HAP-1 (cell line): ENCODE measurements at regions not wholly inside any gene's neighbourhood (a gene's known extent, or its start where the extent isn't known, plus 50 kb on each side); places are given as distances from the start of the nearest gene placed in this dataset.
A peak's percentile ranks its signal among the peaks of the same experiment; 100 is the strongest.

Experiments
- DNase-seq, 2 experiments: peaks; one replicate each; pipeline ENCODE4 v3.0.0-alpha.2; 2016 to 2020; ENCODE audit warnings: low spot score in 2 of 2
- H3K27me3 ChIP-seq: fragments of 250-450 bp; sonication (Bioruptor Pico); 2 replicates; pipeline ENCODE4 v1.5.1; 2020; ENCODE audit warnings: low read depth, mild to moderate bottlenecking, moderate library complexity
- H3K36me3 ChIP-seq: fragments of 250-450 bp; sonication (Bioruptor Pico); replicated peaks from 2 replicates; pipeline ENCODE4 v1.5.1; 2020; ENCODE audit warnings: mild to moderate bottlenecking
- H3K4me1 ChIP-seq: fragments of 250-450 bp; sonication (Bioruptor Pico); 2 replicates; pipeline ENCODE4 v1.5.1; 2020; ENCODE audit warnings: mild to moderate bottlenecking
- H3K4me3 ChIP-seq: fragments of 250-450 bp; sonication (Bioruptor Pico); 2 replicates; pipeline ENCODE4 v1.5.1; 2020; ENCODE audit warnings: mild to moderate bottlenecking, moderate library complexity
- H3K9me3 ChIP-seq: fragments of 250-450 bp; sonication (Bioruptor Pico); 2 replicates; pipeline ENCODE4 v1.5.1; 2020; ENCODE audit warnings: mild to moderate bottlenecking, moderate library complexity
- in situ Hi-C: fragments of 300-500 bp; cut with MboI; formaldehyde crosslinking; loops from 3 replicates; pipeline ENCODE4 v1.14.3; 2020; ENCODE audit warnings: low sequenced_read_pairs, inconsistent platforms, mixed read lengths

- H3K4me3 ChIP-seq = no peak overlapping the region
- no peaks in the 10 kb centered on the region for H3K36me3 ChIP-seq
- in situ Hi-C loops = no loop called here
- H3K9me3 ChIP-seq = no peaks in the 10 kb centered on the region
- no peak for DNase-seq
- no peaks in the 10 kb centered on the region for H3K27me3 ChIP-seq
- H3K4me1 ChIP-seq = peaks cover 6% of the 10 kb centered on the region; the same call in 1 of the 2 replicates
Measured at GRCh38 chr15:58331560-58331912, 100.3 kb upstream of the LIPC start.

DNA sequence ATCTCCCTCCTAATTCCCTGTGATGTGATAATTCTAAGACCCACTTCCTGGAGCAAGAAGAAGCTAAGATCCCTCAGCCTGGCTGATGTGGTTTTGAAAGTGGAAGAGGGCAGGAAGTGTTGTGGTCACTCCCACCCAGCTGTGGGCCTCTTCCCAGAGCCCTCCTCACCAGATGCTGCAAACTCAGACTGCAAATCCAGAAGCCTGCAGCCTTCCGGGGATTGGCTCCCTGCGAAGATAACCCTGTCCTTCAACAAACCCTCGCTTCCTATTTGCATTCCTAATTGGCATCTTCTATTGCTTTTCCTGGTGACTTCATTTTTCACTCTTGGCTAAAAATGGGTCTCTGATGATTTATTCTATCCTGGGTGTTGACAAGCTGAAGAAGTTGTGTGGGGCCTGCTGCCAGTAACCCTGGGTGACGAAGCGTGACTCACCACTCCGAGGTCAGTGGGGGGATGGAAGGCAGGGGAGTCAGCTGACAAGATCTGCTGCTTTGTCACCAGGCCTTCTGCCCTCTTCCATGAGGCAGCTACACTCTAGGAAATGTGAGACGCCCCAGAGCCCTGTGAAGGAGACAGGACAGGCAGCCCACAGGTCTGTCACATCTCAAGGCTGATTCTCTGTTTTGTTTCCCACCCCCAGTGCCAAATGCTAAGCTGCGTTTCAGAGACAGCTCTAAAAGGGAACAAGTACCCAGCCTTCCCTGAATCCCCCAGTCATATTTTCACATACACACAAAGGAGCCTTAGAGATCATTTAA lies 99.7 kb upstream of the LIPC start:
- Histone ChIP-seq H3K36me3 (no peaks in the 10 kb centered on the region), H3K4me1 (peaks cover 6% of the 10 kb centered on the region; the same call in 1 of the 2 replicates), H3K27me3 (no peaks in the 10 kb centered on the region), H3K4me3 (no peak overlapping the region), H3K9me3 (no peaks in the 10 kb centered on the region)
- in situ Hi-C loops = no loop called here
- peak in 1 of 2 experiments; percentile 62 for DNase-seq

GRCh38 chr15:58332676-58333400 lies 99.0 kb upstream of the LIPC start:
- DNase-seq = no peak
- Histone ChIP-seq H3K9me3 (no peaks in the 10 kb centered on the region), H3K27me3 (no peaks in the 10 kb centered on the region), H3K36me3 (no peaks in the 10 kb centered on the region), H3K4me3 (no peak overlapping the region), H3K4me1 (peaks cover 6% of the 10 kb centered on the region; the same call in 1 of the 2 replicates)
- in situ Hi-C loops = no loop called here

GRCh38 chr15:58334803-58335202 lies 97.0 kb upstream of the LIPC start:
- Histone ChIP-seq H3K4me3 (no peak overlapping the region), H3K9me3 (no peaks in the 10 kb centered on the region), H3K27me3 (no peaks in the 10 kb centered on the region), H3K36me3 (no peaks in the 10 kb centered on the region), H3K4me1 (peaks cover 6% of the 10 kb centered on the region; the same call in 1 of the 2 replicates)
- in situ Hi-C loops = no loop called here
- no peak for DNase-seq

- Histone ChIP-seq H3K9me3 (no peaks in the 10 kb centered on the region), H3K4me1 (peaks cover 6% of the 10 kb centered on the region; the same call in 1 of the 2 replicates), H3K27me3 (no peaks in the 10 kb centered on the region), H3K4me3 (no peak overlapping the region), H3K36me3 (no peaks in the 10 kb centered on the region)
- no peak for DNase-seq
- in situ Hi-C loops = no loop called here
Measured at GRCh38 chr15:58336161-58336560, 95.6 kb upstream of the LIPC start.

DNA sequence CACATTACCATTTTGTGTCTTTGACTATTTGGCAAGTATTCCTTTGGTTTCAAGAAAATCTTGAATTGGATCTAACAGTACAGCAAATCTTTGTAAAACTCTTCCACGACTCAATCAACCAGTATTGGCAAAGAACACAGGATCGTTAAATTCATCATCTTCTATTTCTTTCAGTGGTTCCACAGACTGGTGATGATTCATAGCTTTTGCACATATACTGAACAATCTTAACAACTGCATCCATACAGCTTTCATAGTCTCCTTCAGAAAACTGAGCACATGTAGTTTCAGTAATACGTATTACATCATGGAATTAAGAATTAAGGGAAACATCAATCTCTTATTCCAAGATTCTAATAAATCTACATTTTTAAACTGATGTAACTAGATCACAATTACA lies 91.6 kb upstream of the LIPC start:
- in situ Hi-C loops = no loop called here
- Histone ChIP-seq H3K36me3 (no peaks in the 10 kb centered on the region), H3K9me3 (no peaks in the 10 kb centered on the region), H3K4me1 (peaks cover 14% of the 10 kb centered on the region), H3K4me3 (no peak overlapping the region), H3K27me3 (no peaks in the 10 kb centered on the region)
- no peak for DNase-seq

GRCh38 chr15:58342508-58342907 lies 89.3 kb upstream of the LIPC start:
- Histone ChIP-seq H3K4me1 (peaks cover 14% of the 10 kb centered on the region), H3K36me3 (no peaks in the 10 kb centered on the region), H3K4me3 (no peak overlapping the region), H3K9me3 (no peaks in the 10 kb centered on the region), H3K27me3 (no peaks in the 10 kb centered on the region)
- in situ Hi-C loops = no loop called here
- DNase-seq = no peak

DNA sequence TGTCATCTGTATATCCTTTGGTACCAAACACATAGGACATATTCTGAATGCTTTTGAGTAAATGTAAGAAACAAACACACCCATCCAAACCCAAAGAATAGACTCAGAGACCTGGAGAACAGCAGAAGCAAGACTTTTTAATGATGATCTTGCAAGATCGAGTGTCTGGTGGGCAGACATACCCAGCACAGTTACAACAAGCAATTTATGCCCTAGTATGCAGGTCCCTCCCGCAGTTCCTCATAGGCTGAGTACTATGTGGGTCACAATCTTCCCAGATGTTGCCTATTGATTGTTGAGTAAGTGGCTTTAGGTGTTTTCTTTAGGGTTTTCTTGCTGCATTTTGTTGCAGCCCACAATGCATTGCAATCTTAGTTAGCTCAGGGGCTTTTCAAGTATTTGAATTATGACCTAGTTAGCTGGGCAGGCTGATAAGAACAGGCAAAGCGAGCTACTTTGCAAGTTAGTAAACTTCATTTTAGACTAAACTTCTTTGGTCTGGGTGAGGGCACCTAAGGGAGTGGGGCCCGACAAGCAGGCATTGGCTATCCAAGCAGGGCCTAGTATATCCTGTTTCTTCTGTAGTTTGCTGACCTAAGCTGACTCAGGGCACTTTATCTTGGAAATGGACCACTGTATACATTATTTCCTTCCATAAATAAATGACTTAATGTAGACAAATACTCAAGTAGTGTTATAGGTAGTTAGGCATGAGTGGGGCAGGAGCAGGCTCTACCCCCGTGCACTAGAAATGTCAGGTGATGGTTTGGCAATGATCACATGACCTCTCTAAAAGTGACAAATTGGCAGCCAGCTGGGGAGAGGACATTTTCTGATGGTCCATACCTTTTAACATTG lies 87.3 kb upstream of the LIPC start:
- Histone ChIP-seq H3K4me1 (peaks cover 14% of the 10 kb centered on the region), H3K9me3 (no peaks in the 10 kb centered on the region), H3K4me3 (no peak overlapping the region), H3K36me3 (no peaks in the 10 kb centered on the region), H3K27me3 (no peaks in the 10 kb centered on the region)
- no peak for DNase-seq
- in situ Hi-C loops = no loop called here

- no peak for DNase-seq
- Histone ChIP-seq H3K36me3 (no peaks in the 10 kb centered on the region), H3K27me3 (no peaks in the 10 kb centered on the region), H3K4me3 (no peak overlapping the region), H3K9me3 (no peaks in the 10 kb centered on the region), H3K4me1 (peaks cover 14% of the 10 kb centered on the region)
- in situ Hi-C loops = no loop called here
Measured at GRCh38 chr15:58346361-58346760, 85.4 kb upstream of the LIPC start.

DNA sequence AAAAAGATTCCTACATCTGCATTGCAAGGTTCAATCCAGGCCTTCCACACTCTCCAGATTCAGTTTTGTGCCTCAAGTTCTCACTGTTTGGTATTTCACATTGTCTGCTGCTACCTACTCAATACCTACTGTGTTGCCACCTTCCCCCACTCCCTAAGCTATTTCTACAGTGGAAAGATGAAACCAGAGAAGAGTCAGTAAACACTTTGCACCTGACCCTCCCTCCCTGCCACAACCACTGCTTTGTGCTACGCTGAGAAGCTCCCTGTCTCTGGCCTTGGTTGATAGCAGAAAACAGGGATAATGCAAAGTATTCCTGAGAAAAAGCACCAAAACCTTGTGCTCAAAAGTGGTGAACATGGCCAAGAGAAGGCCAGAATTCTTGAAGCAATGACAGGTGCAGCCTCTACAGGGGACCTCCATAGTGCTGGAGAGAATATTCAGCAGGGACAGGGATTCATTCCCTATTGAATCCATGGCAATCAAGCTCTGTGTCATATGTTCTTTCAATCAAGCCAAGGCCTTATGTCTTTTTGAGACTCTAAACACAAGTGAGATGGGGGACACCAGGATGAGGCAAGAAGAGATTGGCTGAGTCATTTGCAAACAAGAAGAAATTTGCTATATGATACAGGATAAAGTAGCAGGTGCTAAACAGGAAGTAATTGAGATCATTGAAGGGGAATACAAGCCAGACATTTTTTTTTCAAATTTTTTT lies 83.5 kb upstream of the LIPC start:
- H3K27me3 ChIP-seq = no peaks in the 10 kb centered on the region
- H3K9me3 ChIP-seq = no peaks in the 10 kb centered on the region
- in situ Hi-C loops = no loop called here
- DNase-seq = no peak
- H3K4me1 ChIP-seq = peaks cover 7% of the 10 kb centered on the region
- no peaks in the 10 kb centered on the region for H3K36me3 ChIP-seq
- H3K4me3 ChIP-seq = no peak overlapping the region

- Histone ChIP-seq H3K27me3 (no peaks in the 10 kb centered on the region), H3K4me1 (no peaks in the 10 kb centered on the region), H3K9me3 (no peaks in the 10 kb centered on the region), H3K4me3 (no peak overlapping the region), H3K36me3 (no peaks in the 10 kb centered on the region)
- in situ Hi-C loops = no loop called here
- DNase-seq = no peak
Measured at GRCh38 chr15:58352026-58352929, 79.5 kb upstream of the LIPC start.

DNA sequence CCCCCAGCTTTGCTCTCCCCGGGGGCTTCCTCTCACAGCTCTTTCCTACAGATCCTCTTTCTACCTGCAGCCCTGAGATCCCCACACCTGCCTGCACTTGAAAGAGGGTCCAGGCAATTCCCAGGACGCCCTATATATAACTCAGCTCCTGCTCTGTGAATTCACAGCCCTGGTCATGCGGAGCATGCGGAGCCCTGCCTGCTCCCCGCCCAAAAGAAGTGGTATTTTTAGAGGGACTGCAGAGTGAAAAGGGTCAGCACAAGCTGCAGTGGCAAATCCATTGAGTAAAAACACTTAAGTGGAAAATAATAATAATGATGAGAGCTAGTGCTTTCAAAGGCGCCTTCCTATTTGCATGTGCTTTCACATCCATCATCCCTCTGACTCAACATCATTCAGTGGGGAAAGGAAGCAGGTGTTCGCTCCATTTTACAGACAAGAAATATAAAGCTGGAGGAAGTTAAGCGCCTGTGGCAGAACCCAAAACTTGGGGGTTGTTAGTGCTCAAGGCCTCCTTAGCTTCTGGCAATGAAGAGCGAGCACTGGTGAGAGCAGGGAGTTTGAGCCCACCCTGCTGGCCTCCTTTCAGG lies 76.3 kb upstream of the LIPC start:
- Histone ChIP-seq H3K4me1 (no peaks in the 10 kb centered on the region), H3K9me3 (no peaks in the 10 kb centered on the region), H3K36me3 (no peaks in the 10 kb centered on the region), H3K4me3 (no peak overlapping the region), H3K27me3 (peaks cover 2% of the 10 kb centered on the region; the same call in 1 of the 2 replicates)
- in situ Hi-C loops = no loop called here
- DNase-seq = no peak
